NOMO-1 treated with dmso at 0.1 percent for 144 hours (cell line): ENCODE measurements at regions not wholly inside any gene's neighbourhood (a gene's known extent, or its start where the extent isn't known, plus 50 kb on each side); places are given as distances from the start of the nearest gene placed in this dataset.
A peak's percentile ranks its signal among the peaks of the same experiment; 100 is the strongest.

Experiments used
- DNase-seq: peaks from one replicate; lab custom pipeline; 2025; ENCODE audit not compliant: unreplicated experiment; lab: John Stamatoyannopoulos, UW

DNA sequence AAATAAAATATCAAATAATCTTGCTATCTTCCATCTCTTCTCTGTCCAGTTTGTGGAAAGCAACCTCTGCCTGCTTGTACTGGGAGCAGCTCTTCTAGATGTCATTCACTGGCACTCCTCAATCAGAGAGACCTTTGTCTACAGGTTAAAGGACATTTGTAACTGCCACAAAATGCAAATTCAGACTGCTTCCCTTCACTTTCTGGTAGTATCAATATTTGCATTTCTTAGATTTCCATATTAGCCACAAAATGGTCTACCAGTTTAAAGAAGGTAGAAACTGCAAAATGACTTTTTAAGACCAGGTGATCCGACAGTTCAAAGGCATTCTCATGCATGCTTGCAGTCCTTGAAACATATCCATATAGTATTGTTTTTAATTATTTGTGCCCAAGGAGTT, 51.7 kb upstream of the RCN1 start:
- DNase-seq: no peak

DNA sequence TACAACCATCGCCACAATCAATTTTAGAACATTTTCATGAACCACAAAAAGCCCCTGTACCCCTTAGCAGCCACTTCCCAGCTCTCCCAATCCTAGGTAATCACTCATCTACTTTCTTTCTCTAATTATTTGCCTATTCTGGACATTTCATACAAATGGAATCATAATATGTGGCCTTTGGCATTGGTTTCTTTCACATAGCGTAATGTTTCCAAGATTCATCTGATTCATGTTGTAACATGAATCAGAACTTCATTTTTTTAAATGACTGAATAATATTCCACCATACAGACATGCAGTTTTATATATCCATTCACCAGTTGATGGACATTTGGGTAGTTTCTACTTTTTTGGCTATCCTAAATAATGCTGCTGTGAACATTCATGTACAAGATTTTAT, 56.2 kb upstream of the RCN1 start:
- no peak for DNase-seq

DNA sequence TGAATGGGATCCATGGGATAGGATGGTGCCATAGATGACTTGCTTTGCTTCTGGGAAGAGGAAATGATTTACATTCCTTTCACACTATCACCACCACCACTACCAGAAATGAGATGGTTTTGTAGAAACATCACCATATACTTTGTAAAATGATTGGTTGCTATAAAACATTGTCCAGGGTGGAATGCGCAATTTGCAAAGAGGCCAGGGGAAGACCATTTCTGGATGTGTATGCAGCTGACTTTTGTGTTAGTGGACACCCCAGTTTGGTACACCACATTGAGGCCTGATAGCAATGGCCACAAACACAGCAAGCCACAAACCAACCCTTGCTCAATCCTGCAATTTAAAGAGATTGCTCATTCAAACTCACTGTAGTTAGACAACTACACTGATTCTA, 56.7 kb upstream of the RCN1 start:
- DNase-seq: no peak

DNA sequence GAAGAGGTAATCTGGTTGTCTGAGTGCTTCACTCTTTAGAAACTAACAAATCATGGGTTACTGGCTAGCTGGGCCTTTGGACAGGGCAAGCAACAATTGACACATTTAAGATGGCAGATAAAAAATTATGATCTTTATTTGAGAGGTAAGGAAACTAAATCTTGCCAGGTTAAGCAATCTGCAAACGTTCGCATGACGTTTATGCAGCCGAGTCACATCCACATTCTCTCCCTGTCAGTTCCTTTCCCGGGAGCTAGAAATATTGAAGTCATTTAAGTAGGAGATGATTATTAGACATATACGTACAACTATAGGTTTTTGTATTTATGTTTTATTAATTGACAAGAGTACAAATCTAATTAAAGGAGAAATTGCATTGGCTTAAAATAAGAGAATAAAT, 57.4 kb upstream of the RCN1 start:
- no peak for DNase-seq

DNA sequence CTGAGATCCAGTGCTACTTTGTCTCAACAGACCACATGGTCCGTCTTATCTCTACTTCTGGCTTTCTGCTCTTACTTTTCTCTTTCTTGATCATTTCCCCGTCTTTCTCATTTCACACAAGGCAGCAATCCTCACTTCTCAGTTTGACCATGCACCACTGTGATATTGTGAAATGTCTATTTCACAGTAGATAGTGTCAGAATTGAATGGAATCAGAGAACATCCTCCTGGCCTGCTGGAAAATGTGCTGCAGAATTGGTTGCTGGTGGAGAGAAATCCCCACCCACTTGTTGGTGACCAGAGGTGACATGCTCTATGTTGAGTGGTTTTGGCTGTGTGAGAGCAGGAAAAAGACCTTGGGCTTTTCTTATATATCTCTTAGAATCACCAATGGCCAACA, 57.8 kb upstream of the RCN1 start:
- peak; percentile 4 for DNase-seq

DNA sequence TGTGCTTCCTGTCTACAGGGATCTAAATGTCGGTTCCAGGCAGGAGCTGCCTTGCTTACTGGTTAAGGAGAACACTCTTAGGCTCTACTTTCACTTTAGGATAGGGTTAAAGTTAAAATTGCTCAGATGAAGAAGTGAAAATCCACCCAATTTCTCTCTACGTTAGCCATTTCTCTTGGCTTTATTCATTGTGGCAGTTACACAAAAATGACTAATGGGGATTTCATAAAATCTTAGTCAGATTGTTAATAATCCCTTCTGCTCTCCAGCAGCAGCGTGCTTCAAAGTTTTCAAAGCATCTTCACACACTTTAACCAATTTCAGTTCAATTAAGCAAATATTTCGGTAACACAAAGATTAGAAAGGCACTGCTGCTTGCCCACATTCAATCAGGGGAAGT, 58.4 kb upstream of the RCN1 start:
- peak; percentile 21 for DNase-seq

DNA sequence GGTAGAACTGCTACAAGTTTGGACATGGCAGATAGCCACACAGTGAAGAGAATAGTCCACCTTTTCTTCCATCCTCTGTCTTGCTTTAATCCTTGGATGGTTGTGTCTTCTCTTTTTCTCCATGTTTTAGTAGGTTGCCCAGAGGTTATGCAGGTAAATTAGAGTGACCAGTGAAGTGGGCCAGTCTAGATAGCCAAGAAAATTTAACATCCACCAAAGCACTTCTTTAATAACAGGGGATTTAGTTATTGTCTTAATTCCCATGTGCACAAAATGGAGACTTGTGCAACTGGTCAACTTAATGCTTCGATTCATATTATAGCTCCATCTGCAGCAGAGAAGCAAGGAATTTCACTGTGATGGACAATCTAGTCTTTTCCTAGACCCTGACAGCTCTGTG, 58.8 kb upstream of the RCN1 start:
- DNase-seq: no peak

DNA sequence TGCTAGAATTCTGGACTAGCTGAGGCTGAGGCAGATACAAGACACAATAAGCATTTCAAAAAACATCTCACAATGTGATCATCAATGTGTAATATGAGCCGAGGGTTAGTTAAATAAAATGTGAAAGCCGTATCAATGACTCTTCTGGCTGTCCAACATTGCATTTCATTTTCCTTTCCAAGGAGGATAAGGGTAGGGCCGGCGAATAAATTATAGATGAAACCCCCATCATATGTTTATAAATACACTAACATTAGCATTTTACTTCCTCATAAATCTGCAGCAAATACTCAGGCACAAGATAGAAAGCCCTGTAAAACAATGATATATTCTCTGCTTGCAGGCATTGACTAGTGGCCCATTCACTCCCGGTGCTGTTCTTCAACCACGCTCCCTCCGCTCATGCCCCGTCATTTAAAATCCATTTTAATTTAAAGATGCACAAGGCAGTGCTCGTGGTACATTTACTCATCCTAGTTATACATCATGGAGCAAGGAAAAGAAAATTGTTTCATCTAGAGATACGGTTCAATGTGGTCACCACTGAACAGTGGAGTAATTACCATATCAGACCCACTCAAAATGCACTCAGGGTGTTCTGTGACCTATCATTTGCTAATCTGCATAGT, 59.9 kb upstream of the RCN1 start:
- DNase-seq: no peak

DNA sequence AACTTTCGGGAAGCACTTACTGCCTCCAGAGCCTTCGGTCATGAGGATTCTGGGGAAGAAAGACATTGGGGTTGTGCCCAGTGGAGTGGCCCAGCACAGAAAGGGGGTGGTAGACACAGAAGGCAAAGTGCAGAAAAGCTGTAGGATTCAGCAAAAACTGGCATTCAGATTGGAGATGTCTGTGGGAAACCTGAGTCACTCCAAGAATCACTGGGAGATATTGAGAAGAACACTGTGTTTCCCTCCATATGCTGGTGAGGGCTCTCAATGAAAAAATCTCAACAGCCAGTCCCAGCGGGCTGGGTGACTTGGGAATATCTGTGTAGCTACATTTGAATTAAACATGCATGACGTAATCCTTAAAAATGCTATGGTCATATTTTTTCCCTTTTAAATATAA, 61.2 kb upstream of the RCN1 start:
- no peak for DNase-seq

DNA sequence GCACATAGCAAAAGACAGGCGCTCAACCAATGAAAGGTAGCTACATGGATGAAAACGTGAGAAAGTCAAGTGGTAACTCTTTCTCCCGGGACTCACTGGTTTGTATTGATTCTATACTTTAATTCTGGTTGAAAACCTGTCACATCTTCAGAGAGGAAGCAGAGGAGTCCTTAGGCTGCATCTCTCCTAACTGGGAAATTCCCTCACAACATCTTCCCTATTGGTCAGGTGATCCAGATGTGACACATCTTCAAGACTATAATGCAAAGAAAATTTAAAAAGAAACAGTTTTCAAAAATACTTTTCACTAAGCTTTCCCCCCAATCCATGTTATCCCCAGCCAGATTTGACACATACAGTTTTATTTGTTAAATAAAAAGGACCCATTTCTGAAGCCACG, 62.7 kb upstream of the RCN1 start:
- no peak for DNase-seq

DNA sequence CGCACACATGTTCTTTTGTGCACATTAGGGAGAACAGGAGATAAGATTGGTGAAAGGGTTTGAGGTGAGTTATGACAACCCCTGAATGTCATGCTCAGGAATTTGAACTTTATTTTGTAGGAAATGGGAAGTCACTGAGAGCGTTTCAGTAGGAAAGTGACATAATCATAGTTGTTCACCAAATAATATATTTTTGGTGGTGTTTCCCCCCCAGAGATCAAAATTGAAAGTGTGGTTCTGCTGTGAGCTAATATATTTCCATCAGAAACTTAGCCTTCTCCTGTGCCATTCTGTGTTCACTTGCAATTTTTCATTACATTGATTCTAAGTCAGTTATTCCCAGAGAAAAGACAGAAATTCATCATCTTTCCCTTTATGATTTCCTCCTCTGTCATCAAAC, 64.1 kb upstream of the RCN1 start:
- no peak for DNase-seq

DNA sequence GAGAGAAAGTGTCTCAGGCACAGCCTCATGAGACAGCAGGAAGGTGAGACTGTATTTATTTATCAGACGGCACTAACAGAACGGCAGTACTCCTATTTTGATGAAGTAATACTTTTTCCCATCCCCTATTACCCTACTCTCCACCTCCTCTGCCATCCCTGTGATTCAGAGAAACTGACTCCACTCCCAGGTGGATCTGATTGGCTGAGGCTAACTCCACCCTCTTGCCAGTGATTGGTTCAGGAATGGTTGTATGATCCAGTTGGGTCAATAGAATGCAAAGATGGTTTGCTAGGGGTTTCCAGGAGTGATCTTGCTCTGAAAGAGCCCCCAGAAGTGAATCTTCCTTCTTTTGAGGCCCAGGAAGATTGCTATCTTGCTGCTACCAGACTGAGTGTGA, 65.9 kb upstream of the RCN1 start:
- no peak for DNase-seq

DNA sequence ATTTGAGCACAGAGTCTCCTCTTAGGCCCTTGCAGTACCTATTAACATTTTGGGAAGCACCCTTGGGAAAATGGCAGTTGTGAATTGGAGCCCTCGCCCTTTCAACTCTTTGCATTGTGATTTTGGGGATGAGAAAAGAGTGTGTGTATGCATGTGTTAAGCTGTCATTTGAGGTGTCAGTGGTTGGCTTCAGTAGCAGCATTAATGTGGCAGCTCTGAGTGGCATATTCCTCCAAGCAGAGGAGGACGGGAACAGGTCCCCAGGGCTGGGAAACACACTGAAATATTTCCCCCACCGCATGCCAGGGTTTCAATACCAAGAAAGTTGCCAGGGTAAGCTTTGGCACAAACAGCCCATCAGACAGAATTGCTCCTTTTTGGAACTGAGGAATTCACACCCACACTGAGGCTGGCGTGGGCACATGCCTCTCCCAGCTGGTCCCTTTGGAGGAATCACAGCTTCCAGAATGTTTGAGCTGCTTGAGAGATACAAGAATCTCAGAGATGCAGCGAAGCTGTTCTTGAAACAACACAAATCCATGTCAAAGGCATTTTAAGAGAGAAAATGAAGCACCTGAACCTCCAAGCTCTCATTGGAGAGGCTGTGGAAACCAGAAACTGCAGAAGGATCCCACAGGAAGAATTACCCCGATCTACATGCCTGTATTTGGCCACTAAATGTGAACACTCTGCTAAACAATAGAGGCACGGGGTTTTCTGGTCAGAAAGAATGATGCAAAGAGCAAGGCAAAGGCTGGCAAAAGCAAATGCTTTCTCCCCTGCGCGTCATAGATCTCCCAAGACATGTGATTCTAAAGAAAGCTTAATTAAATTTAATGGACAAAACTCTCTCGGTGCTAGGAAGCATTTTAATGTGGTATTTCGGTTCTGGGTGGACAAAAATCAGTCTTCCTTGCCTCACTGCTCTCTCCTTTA, 67.2 kb upstream of the RCN1 start:
- DNase-seq: no peak

DNA sequence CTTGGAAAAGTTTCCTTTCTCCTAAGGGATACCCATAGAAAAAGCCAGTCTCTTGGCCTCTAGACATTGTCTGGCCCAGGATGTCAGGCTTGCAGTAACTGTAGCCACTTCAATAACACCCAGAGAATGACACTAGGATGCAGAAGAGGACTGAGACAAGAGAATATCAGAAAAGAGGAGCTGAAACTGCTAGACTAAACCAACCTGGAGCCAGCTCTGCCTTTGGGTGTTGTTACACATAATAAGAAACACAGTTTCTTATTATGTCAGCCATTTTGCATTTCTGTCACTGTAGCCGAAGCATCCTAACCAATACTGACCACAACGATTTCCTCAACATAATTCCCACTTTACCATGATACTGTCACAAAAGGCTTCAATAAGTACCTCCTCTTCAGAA, 72.2 kb upstream of the RCN1 start:
- DNase-seq: no peak

DNA sequence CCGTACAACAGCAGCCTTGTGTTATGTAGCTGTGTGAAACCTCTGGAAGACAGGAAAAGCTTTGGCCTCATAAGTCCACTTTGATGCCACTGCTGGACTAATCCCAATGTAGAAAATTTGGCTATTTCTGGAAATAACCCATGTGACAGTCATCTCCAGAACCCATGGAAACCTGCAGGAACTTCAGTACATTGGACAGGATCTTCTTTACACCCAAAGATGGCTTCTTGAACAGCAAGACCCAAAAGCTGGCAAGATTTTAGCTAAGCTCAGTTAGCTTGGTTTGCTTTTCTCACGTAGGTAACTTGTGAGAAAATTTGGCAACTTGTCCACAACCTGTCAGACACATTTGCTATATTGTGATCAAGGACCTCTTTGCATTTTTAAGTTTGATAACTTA, 74.8 kb upstream of the RCN1 start:
- no peak for DNase-seq

DNA sequence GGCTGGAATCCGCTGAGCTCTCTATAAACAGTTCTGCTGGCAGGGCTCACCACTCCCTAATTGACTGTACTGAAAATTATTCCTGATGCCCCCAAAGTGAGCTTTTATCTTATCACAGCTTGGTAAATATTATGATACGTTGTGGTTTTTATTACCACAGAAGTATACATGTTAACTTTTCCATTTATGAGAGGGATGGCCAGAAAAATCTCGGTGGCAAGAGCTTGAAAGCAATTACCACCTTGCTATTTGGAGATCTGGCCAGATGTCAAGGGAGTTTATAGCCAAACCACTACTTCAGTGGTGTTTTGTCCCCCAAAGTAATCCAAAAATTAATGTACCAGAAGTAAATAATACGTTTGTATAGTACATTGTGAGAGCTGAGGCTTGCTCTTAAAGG, 75.4 kb upstream of the RCN1 start:
- no peak for DNase-seq

DNA sequence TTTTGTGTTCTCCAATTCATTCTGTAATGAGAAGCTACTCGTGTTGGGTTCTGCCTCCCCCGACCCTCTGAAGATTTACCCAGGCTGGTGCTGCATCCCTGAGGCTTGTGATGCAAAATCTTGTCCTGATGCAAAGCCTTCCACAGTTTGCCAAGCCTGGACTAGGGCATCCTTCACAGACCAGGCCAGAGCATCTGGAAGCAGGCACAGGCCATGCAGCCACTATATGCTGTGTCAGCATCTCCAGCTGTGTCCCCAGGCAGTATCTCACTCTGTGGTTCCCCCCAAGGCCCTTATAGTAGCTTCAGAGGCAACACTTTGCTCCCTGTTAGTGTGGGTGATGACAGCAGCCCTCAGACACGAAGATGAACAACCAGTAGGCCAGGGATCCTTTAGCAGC, 77.3 kb upstream of the RCN1 start:
- no peak for DNase-seq

DNA sequence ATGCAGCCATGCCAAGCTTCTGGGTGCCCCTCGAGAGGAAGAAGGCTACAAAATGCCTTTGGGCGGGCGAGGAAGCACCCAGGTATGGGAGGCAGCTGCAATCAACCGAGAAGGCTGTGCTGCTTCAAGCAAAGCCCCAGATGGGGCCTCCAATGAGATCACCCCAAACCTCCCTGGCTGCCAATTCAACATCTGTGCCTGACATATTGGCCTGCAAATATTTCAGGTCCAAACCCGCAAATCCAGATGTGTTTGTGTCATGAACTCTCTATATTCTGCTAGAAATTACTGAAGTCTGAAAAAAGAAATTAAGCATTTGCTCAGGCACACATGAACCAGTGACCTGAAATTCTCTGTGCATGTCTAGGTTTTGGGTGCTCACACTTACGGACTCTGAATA, 78.8 kb upstream of the RCN1 start:
- no peak for DNase-seq

DNA sequence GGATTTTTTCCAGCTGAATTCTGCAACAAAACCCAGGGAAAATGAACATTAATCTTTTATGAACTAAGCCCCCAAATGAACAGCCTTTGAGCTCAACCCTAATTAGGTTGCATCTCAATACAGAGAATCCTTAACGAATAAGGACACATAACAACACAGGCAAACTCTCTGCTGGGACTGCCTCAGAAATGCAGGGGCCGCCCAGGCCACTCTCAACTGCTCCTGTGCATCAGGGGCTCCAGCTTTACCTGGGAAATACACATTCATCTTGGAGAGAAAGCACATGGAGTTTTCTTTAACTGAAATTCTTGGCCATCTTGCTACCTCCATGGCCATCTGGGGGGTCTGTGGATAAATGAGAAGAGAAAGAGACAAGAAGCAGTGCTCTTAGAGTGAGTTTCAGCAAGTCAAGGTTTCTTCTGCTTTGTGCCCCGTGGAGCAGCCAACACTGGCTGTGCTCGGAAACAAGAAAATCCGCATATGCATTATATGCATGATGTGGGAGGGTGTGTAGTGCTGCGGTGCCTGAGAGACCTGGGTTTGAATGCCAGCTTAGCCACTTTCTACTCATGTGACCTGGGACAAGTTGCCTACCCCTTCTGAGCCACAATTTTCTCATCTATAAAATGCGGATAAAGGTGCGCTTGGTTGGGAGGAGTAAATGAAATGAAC, 81.9 kb upstream of the RCN1 start:
- DNase-seq: no peak

DNA sequence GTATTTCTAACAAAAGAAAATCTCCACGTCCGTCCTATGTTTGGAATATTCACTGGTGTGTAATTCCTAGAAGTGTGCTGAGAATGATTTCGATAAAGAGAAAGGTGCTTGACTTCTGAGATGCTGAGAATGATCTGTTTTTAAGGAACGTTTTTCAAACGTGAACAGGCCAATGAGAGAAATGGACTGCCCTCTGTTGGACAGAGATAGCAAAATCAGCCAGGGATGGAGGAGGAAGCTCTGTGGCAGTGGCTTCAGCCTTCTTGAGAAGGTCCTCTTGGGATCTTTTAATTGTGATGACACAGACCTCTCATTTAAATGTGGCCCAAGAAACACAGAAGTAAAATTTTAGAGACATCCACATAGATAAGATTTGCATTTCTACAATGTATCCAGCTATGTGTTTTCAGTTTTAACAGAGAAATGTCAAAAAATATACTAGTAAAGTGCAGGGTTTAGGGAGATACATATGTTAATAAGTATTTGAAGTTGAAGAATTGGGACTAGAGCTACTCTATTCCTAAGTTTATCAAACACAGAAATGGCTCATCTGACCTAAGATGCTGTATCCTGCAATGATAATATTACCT, 84.0 kb upstream of the RCN1 start:
- peak; percentile 13 for DNase-seq

DNA sequence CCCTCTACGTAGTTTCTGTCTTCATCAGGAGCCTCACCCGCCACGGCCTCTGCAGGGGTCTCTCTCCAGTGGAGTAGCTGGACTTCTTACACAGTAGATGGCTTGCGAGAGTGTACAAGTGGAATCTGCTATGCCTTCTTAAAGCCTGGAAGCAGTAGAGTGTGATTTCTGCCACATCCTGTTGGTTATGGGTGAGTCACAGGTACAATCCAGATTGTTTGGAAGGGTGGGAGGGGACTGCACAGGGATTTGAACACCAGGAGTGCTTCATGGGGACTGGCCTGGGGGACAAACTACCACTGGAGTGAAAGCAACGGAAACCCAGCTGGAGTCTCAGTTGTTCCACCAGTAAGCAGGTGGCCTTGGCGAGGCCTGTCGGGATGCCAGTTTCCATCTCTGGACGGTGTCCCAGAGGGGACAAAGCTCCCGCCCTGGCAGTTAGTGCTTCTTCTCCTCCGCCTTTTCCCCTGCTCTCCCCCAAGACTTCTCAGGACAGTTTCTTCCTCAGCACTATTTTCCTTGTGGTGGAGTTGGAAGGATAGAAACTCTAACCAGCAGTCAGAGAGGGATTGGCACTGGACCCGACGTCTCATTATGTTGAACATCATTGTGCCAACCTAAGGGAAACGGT, 85.0 kb upstream of the RCN1 start:
- DNase-seq: no peak
